Hematopoietic multipotent progenitor cell treated with erythropoietin and hydrocortisone succinate and interleukin-3 and kit ligand, for 17 days (in vitro differentiated cells): ENCODE measurements at regions not wholly inside any gene's neighbourhood (a gene's known extent, or its start where the extent isn't known, plus 50 kb on each side); places are given as distances from the start of the nearest gene placed in this dataset.
"Not testable (repeated sequence)": the region's sequence is repeated elsewhere in the genome, so short reads cannot be mapped to it uniquely, and the experiment has no call there.

ENCODE experiments used
- DNase-seq: peaks from one replicate; pipeline ENCODE4 v3.0.0-alpha.2; 2015; ENCODE audit warnings: low spot score

DNA sequence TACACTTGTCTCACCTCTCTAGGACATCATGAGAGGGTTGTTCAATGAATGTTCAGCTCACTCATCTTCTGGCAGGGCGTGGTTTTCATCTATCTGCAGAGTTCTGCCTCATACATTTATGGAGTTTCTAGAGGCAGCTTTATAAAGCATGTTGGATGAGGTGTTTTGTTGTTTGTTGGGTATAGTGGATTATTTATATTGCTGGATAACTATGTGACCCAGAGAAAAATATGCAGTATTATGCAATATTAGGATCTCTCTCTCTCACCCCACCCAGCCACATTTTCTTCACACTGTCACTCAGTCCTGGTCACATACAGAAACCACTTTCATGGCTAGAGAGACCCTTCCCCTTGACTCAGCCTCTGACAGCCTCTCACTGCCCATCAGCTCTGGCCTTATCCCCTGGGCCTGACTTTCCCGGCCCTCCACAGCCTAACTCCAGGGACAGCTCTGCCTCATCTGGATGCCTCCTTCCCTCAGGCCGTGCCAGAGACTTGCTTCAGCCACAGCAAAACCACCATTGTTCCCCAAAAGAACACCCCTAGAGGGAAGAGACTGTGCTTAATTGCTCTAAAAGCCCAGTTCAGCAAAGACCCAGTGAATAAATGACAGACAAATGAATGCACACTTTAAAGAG, 260.3 kb downstream of the MYCN start:
- DNase-seq = no peak

DNA sequence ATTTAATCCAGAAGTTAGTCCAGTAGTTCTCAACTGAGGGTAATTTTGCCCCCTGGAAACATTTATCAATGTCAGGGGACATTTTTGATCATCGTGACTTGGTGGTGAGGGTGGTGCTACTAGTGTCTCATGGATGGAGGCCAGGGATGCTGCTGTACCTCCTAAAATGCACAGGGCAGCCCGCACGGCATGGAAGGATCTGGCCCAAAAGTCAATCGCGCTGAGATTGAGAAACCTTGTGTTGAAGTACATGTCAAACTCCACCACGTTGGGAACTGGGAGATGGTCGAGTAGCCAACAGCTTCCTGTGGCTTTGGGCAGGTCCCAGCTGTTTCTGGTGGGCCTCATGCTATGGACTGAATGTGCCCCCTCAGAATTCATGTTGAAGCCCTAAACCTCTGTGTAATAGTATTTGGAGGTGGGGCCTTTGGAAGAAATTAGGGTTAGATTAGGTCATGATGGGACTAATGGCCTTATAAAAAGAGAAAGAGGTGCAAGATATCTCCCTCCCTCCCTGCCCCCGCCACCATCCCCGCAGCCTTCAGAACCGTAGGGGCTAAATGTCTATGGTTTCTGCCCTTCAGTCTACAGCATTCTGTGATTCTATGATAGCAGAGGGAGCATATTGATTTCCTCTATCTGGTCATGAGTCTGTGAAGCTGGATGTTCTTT, 259.7 kb downstream of the MYCN start:
- DNase-seq = no peak

DNA sequence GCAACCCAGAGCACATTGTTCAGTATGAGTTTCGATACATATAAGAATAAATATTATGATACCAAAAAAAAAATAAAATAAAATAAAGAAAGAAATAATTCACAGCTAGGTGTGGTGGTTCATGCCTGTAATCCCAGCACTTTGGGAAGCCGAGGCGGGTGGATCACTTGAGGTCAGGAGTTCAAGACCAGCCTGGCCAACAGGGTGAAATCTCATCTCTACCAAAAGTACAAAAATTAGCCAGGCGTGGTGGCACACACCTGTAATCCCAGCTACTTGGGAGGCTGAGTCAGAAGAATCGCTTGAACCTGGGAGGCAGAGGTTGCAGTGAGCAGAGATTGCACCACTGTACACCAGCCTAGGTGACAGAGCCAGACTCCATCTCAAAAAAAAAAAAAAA, 258.9 kb downstream of the MYCN start:
- not testable (repeated sequence) for DNase-seq

DNA sequence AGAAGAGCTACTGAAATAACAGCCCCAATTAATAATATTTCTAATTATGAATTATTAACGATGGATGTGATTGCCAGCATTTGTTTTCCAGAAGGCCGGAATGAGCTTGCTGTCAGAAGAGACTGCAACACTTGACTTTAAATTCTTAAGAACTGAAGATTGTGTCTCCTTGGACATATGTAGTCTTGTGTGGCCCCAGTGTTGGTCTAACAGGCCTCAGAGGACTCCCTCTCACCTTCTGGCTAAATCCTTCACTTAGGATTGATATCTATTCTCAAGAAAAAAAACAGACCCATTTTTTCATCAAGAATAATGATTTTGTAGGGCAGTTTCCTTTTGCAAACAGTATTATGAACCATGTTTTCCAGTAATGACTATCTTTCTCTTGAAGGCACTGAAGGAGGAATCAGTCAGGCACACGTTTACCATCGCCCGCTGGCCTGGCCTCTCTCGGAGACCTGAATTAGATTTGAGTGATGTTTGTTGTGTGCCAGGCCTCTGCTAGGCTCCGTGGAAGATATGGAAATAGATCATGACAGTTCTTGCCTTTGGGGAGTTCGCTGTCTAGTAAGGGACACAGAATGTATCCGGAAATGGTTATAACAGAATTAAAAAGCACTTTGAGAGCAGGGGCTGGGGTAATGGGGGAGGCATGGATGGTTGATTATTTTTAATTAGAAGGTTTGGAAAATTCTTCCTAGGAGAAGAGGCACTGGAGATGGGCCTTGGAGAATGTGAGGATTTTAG, 258.0 kb downstream of the MYCN start:
- no peak for DNase-seq

DNA sequence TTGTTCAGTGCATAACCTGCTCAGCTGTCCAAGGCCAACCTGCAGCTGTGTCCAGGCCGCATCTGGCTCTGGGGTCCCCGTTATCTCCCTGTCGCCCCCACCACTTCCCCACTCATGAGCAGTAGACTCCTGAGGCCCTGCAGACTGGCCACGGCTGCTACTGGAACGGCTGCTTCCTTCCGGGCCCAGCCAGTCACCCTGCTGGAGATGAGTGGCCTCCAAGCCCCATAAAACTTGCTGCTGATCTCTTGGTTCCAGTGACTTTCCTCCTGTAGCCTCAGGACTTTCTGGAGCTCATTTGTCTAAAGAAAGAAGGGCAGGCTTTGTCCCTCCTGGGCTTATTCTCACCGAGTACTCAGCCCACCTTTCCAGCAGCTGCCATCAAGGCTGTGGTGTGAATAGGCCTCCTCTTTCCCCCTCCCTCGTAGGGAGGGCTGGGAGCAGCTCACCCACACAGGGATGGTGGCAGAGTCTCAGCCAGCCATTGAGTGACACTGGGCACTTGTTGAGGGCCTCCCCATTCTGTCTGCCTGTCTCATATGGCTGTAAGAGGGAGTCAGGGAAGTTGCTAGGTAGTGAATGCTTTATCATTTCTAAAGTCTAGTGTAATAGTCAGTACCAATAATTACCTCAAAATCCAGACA, 257.3 kb downstream of the MYCN start:
- no peak for DNase-seq

DNA sequence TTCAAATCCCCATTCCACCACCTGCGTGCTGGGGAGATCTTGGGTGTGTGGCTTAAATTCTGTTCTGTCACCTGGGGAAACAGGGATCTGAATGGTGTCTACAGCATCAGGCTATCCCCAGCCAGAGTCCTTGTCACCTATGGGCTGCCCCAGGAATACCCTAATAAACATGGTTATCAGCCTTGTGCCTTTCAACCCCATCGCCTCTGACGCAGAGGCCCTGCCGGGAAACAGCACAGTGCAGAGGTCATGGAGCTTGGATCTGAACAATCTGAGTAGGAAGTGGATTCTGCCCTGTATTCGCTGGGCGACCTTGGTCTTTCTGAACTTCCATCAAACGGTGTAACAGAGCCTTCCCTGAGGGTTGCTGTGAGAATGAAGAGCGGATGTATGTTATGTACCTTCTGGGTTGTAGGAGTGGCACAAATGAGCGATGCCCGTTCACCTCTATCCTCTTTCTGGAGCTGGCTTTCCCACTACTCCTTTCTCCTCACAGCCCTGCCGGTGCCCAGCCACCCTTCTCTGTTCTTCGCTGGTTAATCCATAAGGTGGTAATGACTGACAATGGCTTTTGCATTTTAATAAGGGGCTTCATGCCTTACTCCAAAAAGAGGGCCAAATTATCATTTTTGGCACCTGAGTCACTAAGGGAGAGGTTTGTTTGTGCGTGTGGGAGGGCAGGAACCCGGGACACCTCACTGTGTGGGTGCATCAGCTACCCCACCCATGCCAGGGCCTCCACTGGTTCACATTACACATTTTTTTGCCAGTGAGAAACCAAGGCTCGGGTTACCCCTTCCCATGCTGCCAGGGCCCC, 256.5 kb downstream of the MYCN start:
- DNase-seq = no peak

DNA sequence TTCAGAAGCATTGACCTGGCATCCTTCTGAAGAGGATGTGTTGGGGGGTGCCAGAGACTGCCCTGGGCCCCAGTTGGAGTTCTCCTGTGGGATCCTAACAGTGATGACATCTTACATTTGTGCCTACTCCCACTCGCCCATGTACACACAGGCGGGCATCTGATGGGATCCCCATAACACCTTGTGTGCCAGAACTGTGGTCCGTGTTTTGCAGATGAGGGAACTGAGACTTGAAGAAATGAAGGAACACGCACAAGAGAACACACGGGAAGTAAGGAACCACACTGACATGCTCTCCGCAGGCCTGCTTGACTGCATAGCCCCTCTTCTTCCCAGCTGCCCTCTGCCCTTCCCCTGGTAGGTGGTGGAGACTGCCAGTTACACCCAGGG, 255.3 kb downstream of the MYCN start:
- DNase-seq = no peak

DNA sequence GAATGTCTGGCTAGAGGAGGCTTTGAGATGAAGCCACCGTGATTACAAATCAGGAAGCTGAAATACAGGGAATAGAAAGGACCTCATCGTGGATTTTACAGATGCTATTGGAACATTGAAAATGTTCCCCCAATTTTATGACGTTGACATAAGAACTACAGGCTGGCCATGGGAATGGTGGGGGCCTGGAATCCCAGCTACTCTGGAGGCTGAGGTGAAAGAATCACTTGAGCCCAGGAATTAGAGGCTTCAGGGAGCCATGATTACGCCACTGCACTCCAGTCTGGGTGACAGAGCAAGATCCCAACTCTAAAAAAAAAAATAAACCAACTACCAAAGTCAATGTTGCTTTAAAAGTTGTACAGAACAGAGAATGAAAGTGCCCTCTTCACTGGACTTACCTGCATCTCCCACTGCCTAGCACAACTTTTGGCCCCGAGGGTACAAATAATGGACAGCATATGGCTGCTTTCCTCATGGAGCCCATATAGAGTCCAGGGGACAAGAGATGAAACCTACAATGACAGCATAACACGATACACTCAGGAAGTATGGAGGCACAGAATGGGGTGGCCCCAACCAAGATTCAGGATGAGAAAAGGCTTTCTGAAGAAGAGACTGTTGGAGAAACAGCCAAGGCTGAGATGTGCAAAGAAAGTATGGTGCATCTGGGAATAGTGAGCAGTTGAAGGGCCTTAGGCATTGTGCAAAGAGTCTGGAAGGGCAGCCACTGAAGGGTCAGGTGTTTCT, 254.8 kb downstream of the MYCN start:
- no peak for DNase-seq

DNA sequence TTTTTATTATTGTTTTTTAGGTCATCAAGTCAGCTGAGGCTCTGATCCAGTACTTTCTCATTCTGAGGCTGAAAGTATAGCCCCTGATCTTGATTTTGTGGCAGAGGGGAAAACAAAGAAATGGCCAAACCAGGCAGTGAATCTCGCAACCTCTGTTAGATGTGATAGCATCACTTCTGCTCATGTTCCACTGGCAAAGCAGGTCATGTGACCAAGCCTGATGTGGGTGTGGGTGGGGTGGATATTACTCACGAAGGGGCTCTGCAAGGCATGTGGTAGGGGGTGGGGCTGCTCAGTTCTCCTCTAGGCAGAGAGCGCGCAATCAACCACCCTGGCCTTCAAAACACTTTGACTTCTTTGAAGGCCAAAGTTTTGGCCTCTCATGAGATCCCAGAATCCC, 254.2 kb downstream of the MYCN start:
- DNase-seq = no peak

DNA sequence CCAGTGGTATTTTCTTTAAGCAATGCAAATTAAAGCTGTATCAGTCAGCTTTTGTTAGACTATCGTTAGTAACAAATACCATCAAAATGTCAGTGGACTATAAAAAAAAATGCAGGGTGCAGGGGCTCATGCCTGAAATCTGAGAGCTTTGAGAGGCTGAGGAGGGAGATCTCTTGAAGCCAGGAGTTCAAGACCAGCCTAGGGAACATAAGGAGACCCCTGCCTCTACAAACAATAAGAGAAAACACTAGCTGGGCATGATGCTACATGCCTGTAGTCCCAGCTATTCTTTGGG, 253.7 kb downstream of the MYCN start:
- no peak for DNase-seq

DNA sequence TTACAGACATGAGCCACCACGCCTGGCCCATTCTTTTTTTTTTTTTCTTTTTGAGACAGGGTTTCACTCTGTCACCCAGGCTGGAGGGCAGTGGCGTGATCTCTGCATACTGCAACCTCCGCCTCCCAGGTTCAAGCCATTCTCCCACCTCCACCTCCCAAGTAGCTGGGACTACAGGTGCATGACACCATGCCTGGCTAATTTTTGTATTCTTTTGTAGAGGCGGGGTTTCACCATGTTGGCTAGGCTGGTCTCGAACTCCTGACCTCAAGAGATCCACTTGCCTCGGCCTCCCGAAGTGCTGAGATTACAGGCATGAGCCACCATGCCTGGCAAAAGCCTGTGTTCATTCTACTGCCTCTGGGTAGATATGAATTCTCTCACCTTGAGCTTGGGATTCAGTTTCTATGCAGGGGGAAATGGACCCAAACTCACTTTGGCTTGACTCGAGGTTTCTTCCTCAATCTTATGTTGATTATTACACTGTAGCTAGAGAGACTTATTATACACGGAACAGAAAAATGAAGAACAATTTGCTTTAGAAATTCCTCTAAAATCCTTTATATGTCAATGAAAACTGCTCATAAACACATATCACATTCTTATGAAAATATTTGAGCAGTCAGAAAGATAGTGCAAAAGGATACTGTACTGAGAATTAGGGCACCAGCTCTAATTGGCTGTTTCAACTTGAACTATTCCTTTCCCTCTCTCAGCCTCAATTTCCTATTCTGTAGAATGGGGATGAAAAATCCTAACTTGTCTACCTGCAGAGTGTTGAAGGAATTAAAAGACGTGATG, 252.3 kb downstream of the MYCN start:
- DNase-seq = no peak

DNA sequence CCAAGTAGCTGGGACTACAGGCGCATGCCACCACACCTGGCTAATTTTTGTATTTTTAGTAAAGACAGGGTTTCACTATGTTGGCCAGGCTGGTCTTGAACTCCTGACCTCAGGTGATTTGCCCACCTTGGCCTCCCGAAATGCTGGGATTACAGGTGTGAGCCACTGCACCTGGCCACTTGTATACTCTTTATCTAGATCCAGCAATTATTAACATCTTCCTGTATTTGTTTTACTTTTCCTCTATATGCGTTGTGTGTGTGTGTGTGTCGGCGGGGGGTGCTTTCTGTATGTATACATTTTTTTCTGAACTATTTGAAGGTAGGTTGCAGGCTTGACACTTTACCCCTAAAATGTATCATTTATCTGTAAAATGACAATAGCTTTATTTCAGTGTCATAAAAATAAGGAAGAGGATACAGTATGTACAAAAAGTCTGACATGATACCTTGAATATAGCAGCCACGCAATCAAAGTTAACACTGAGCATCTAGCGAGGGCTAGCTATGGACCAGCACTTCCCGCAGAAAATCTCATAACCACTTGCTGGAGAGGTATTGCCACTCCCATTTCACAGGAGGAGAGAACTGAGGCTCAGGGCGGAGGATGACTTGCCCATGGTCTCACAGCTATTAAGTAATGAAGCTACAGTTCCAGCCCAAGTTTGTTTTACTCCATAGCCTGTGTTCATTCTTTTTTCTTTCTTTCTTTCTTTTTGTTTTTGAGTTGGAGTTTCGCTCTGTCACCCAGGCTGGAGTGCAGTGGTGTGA, 251.3 kb downstream of the MYCN start:
- no peak for DNase-seq

DNA sequence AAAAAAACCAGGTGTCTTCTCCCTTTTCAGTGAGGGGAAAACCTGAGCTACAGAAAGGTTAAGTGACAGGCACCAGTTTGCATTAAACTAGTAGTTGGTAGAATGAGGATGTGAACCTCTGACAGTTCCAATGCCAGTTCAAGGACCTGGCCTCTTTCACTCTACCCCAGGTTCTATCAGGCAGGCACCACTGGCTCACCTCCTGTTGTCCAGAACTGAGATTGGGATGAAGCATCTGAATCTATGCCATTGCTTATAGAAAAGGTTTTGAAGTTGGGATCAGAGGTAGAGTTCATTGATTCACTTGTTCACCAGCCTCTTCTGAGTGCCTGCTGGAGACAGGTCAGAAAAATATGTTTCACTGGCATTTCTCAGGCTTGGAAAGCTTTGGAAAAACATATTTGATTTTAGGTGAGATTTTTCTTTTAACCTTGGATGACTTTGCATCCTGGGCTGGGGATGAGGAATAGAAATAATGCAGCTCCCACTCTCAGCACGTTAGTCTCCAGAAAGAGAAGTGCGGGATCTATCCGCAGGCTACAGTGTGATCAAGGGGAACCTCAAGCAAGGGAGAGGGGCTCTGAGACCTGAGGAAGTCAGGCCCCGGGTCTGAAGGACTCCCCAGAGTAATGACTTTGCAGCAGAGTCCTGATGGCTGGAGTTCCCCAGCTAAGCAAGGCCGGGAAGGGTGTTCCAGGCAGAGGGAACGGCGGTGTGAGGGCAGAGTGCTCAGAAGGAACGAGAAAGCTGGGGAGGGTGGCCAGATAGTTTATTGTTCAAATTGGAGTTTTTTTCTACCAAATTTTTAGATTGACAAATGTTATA, 250.3 kb downstream of the MYCN start:
- no peak for DNase-seq

DNA sequence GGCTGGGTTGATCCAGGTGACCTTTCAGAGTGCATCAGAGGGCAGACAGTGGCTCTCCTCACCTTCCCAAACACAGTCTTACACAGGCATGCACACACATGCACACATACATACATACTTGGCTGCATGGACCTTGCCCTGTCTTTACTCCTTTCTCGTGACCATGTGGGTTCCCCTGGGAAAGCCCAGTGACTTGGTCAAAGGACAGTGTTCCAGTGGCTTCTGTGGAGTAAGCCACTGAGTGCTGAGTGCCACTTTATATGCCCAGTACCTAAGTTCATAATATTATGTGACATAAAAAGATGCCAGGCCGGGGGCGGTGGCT, 249.4 kb downstream of the MYCN start:
- no peak for DNase-seq

DNA sequence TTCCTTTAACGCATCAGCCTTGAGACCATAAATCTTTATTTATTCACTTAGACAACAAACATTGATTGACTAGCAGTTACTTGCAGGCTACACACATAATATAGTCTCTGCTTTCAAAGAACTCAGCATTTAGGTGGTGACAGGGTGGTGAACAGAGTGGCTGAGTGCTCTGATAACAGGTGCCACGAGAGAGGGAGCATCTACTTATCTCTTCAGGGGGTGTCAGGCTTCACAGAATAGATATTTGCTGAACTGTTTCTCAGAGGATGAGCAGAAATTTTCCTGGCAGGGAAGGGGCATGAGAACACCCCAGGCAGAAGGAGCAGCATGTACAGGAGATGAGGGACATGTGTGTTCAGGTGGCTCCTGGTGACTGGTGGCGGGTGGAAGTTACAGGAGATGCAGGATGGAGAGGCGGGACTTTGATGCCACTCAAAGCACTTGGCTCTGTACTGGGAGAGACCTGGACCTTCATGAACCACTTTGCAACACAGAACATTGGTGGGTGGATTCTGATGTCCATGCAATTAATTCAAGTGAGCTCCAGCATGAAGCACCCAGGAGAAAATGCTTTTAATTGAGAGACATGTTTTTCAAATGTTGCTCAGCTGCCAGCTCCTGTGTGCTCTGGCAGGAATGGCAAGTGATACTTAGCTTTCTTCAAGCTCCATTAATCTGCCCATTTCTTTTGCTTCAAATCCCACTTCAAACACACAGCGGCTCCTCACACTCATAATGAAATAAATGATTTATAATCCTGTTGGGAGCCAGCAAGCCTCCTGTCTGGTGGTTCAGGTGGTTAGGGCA, 248.9 kb downstream of the MYCN start:
- no peak for DNase-seq

DNA sequence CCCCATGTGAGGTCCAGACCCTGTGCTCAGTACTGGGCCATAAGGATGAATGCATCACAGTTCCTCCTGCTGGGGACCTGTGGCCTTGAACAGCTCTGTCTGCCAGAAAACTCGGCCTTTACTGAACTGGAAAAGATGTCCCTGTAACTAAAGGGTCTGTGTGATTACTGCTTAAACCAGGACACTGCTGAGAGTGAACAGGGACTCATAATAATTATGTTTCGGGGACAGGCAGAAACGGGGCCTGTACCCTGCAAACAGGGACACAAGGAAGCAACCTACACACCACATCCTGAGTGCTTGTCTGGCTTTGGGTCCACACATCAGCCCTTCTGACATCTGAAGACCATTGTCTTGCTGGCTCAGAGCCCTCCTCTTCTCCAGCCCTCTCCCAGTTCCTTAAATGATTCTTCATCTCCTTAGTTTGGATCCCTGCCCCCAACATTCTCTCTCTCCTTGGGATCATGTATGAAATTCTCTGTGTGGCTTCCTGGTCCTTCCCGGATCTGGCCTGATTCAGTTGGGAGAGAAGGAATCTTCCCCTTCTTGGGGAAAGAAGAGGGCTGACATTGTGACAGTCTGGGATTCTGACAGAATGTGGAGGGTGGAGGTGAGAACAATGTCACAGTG, 248.0 kb downstream of the MYCN start:
- DNase-seq = no peak

DNA sequence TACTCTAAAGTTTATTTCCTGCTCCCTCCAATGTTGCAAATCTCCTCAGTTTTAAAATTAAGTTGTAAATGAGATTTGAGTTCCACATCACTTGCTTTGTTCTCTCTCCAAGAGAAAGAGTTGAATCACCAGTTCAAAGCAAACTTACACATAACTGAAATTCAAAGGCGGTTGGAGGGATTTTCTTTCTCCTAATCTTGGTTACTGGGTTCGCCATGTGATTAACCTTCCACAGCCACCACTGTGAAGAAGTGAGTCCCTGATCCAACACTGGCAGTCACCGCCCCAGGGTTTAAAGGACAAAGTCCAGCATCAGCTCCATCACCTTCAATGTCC, 247.1 kb downstream of the MYCN start:
- no peak for DNase-seq
